Glomerular visceral epithelial cell (primary cell): ENCODE measurements at regions not wholly inside any gene's neighbourhood (a gene's known extent, or its start where the extent isn't known, plus 50 kb on each side); places are given as distances from the start of the nearest gene placed in this dataset.
"Not testable (repeated sequence)": the region's sequence is repeated elsewhere in the genome, so short reads cannot be mapped to it uniquely, and the experiment has no call there.

Experiments
- DNase-seq: peaks from one replicate; pipeline ENCODE4 v3.0.0-alpha.2; 2016; ENCODE audit errors: extremely low spot score

DNA sequence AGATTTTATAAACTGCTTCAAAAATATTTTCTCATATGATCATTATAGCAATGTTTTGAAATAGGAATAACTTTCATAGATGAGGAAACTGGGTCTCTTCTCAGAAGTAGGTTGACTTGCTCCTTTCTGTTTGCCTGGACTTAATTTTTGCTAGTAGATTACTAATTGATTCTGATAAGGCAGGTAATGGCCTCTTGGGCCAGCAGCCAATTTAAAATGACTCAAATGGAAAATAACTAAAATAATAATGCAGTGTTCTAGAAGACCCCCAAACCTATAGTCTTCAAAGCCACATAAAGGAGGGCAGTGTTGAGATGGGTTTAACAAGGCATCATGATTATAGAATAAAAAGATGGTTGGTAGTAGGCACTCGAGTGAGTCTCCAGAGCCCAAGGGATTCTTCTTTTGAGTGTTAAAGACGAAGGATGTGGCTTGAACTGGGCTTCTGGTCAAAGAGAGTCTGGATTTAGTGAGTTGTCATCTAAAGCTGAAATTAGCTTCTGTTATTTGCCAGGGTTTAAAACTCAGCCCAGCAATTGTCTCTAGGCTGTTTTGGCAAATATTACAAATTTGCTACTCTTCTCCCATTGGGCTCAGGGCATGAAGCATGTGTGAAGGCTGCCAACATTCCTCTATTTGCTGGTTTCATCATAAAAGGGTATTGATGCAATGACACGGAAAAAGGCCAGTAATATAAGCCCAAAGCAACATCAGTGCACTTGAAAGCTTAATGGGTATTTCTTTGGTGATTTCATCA is 297.1 kb upstream of the MEIS2 start:
- DNase-seq, result no peak

GRCh38 chr15:37416103-37416502 is 315.8 kb upstream of the MEIS2 start:
- DNase-seq, result no peak

- DNase-seq, result peak; percentile 25
Measured at GRCh38 chr15:37425541-37425940, 325.2 kb upstream of the MEIS2 start.

DNA sequence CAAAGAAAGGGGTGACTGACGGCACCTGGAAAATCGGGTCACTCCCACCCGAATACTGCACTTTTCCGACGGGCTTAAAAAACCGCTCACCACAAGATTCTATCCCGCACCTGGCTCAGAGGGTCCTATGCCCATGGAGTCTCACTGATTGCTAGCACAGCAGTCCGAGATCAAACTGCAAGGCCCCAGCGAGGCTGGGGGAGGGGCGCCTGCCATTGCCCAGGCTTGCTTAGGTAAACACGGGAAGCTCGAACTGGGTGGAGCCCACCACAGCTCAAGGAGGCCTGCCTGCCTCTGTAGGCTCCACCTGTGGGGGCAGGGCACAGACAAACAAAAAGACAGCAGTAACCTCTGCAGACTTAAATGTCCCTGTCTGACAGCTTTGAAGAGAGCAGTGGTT is 327.0 kb upstream of the MEIS2 start:
- not testable (repeated sequence) for DNase-seq

GRCh38 chr15:37446921-37447320 is 346.6 kb upstream of the MEIS2 start:
- DNase-seq, result no peak

- DNase-seq, result no peak
Measured at GRCh38 chr15:37452498-37452897, 352.1 kb upstream of the MEIS2 start.

GRCh38 chr15:37480482-37480881 is 380.1 kb upstream of the MEIS2 start:
- DNase-seq, result no peak

GRCh38 chr15:37481126-37481525 is 380.8 kb upstream of the MEIS2 start:
- no peak for DNase-seq

GRCh38 chr15:37483779-37484178 is 383.4 kb upstream of the MEIS2 start:
- DNase-seq, result no peak

- DNase-seq, result no peak
Measured at GRCh38 chr15:37485056-37485455, 384.7 kb upstream of the MEIS2 start.

DNA sequence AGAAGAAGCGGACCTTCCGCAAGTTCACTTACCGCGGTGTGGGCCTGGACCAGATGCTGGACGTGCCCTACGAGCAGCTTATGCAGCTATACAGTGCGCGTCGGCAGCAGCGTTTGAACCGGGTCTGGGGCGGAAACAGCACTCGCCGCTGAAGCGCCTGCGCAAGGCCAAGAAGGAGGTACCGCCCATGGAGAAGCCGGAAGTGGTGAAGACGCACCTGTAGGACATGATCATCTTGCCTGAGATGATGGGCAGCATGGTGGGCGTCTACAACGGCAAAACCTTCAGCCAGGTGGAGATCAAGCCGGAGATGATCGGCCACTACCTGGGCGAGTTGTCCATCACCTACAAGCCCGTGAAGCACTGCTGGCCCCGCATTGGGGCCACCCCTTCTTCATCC is 390.4 kb upstream of the MEIS2 start:
- no peak for DNase-seq

- no peak for DNase-seq
Measured at GRCh38 chr15:37516621-37517020, 416.3 kb upstream of the MEIS2 start.

DNA sequence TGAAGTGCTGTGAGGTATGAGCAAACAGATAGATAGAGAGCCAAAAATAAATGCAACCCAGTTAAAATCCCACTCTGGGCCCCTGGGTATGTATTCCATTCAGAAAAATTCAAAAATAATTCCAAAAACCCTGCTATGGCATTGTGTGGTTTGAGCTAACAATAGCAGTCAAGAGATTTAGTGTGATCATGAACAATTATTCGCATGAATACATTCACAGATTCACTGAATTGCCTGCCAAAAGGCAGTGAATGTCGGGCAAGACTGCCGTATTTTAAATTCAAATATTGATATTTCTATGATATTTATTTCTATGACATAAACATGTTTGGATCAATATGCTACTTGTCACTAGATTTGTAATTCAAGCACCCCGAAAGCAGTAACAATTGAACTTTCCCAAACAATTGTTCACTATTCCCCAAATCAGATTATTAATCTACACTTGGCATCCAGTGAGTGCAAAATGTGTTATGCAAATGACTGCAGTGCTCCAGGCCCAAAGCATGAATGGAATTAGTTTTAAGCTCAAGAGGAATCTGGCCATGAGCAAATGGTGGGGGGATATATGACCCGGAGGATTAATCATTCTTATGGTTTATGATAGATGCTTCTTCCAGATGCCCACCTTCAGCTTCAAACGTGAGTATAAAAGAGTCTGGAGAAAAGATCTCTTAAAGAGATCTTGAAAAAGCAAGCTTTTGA is 417.0 kb upstream of the MEIS2 start:
- DNase-seq, result no peak

- no peak for DNase-seq
Measured at GRCh38 chr15:37518436-37518835, 416.0 kb upstream of the TMCO5A start.

DNA sequence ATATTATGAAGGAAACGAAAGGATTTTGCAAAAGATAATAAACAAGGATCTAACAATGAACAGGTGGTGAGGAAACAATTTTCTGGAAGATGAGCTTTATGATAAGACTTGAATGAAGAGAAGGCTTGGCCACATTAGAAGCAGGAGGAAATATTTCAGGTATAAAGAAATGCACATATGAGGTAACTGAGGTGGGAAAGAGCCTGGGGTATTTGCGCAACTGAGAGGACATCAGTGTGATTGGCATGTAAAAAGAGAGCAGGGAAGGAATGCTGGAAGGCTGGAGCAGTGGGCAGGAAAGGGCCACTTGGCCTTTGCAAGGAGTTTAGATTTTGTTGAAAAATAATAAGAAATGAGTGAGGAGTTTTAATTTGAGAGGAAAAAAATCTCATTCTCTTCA is 414.4 kb upstream of the TMCO5A start:
- no peak for DNase-seq

GRCh38 chr15:37520882-37521281 is 413.6 kb upstream of the TMCO5A start:
- DNase-seq, result no peak

GRCh38 chr15:37524601-37525000 is 409.8 kb upstream of the TMCO5A start:
- no peak for DNase-seq

GRCh38 chr15:37528432-37528831 is 406.0 kb upstream of the TMCO5A start:
- DNase-seq, result no peak

- DNase-seq, result peak; percentile 5
Measured at GRCh38 chr15:37536967-37537605, 397.4 kb upstream of the TMCO5A start.

- no peak for DNase-seq
Measured at GRCh38 chr15:37537802-37538201, 396.6 kb upstream of the TMCO5A start.

- DNase-seq, result no peak
Measured at GRCh38 chr15:37548116-37548515, 386.3 kb upstream of the TMCO5A start.

DNA sequence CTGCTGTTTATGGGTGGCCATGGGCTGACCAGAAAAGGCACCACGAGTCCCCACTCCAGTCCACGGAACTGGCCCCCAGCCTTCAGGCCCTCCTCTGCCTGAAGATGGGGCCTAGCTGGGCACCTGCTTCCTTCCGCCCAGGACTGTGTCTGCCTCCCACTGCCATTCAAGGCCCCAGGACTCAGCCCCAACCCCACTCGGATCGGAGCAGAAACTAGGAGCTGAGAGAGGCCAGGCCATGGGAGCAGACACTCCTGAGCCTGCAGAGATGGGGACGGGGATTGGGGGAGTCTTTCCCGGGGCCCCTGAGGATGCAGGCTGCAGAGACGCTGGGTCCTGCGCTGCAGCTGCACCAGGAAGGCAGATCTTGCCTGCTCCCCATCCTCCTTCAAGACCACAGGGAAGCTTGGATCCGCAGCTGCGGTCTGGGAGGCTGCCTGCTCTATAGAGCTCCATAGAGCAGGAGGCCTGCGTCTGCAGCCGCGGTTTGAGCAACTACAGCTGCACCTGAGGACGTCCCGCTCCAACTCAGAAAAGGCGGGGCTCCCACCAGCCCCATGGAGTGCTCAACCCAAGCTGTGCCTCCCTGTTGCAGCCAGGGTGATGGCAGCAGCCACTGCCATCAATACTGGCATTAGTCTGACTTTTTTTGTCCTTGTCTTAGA is 383.9 kb upstream of the TMCO5A start:
- DNase-seq, result no peak
